RWPE1 (cell line): ENCODE measurements at regions not wholly inside any gene's neighbourhood (a gene's known extent, or its start where the extent isn't known, plus 50 kb on each side); places are given as distances from the start of the nearest gene placed in this dataset.

Experiments
- CTCF ChIA-PET: fragments of 350-600 bp; sonication (Branson Sonifier 250); formaldehyde crosslinking; extraction: SDS; loops from one replicate; lab custom pipeline; 2021; lab: Yijun Ruan, JAX
- POLR2A ChIA-PET: fragments of 400-600 bp; formaldehyde crosslinking; extraction: SDS; loops from one replicate; lab custom pipeline; 2020; ENCODE audit warnings: antibody characterized with exemption; ENCODE audit not compliant: low non-redundant PET; lab: Yijun Ruan, JAX
- DNase-seq: peaks from one replicate; pipeline ENCODE4 v3.0.0; 2012; ENCODE audit warnings: low spot score
- H3K27ac ChIP-seq: fragments of 450-650 bp; 2 replicates; pipeline ENCODE4 v1.5.1; 2017
- TF ChIP-seq, protein P1 (sequence below): fragments of 450-650 bp; conservative IDR thresholded peaks from 2 replicates; pipeline ENCODE4 v1.5.1; 2017; ENCODE audit warnings: low read depth, mild to moderate bottlenecking

DNA sequence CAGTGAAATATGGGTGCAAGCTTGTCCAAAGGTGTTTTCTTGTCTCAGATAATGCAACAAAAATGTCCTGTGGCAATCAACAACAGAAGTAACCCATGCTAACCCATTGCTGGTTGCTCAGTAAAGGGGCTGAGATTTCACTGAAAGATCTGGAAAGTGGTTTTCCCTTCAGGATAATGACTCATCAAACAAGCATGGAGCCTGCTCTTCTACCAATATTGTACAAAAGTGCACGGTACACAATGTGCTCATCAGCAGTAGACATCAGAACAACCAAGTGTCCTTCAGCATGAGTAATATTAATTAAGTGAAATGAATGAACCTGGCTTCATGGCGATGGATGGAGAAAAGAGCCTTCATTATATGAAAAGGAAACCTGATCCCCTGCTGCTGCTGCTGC lies 287.1 kb upstream of the NEBL start:
- DNase-seq: peak; percentile 67
- no peak overlapping the region for H3K27ac ChIP-seq
- TF ChIP-seq, protein P1, sequence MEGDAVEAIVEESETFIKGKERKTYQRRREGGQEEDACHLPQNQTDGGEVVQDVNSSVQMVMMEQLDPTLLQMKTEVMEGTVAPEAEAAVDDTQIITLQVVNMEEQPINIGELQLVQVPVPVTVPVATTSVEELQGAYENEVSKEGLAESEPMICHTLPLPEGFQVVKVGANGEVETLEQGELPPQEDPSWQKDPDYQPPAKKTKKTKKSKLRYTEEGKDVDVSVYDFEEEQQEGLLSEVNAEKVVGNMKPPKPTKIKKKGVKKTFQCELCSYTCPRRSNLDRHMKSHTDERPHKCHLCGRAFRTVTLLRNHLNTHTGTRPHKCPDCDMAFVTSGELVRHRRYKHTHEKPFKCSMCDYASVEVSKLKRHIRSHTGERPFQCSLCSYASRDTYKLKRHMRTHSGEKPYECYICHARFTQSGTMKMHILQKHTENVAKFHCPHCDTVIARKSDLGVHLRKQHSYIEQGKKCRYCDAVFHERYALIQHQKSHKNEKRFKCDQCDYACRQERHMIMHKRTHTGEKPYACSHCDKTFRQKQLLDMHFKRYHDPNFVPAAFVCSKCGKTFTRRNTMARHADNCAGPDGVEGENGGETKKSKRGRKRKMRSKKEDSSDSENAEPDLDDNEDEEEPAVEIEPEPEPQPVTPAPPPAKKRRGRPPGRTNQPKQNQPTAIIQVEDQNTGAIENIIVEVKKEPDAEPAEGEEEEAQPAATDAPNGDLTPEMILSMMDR: no peak
- ChIA-PET CTCF (no interaction called here), POLR2A (no interaction called here)

GRCh38 chr10:21183025-21183424 lies 285.9 kb upstream of the NEBL start:
- TF ChIP-seq, protein P1: no peak
- DNase-seq: no peak
- H3K27ac ChIP-seq: no peak overlapping the region
- ChIA-PET POLR2A (no interaction called here), CTCF (no interaction called here)

GRCh38 chr10:21181451-21181850 lies 284.3 kb upstream of the NEBL start:
- TF ChIP-seq, protein P1: no peak
- ChIA-PET CTCF (no interaction called here), POLR2A (no interaction called here)
- H3K27ac ChIP-seq: no peak overlapping the region
- DNase-seq: no peak

- TF ChIP-seq, protein P1: no peak
- DNase-seq: no peak
- H3K27ac ChIP-seq: no peak overlapping the region
- CTCF ChIA-PET: no interaction called here
- POLR2A ChIA-PET: no interaction called here
Observed at GRCh38 chr10:21180604-21181003, 283.5 kb upstream of the NEBL start.

DNA sequence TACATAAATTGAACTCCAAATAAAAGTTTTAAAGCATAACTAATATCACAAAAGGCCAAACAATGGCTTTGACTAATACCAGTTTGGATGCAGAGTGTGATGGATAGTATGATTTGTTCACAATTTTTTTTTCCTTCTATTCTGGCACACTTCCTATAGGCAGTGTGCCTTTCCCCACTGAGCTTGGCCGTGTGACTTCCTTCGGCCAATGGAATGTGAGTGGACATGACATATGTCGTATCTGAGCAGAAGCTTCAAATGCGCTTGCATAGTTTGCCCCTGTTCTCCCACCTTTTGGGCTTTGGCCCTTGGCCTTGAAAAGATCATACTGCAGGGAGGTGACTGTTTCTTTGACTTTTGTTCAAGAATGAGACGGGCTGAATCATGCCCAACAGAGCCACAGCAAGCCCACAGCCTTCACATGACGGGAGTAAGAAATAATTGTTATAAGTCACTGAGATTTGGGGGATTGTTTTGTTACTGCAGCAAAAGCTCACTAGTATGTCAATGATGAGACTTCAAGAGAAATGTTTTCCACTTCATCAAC lies 279.9 kb upstream of the NEBL start:
- H3K27ac ChIP-seq: no peak overlapping the region
- ChIA-PET CTCF (interaction anchor here (0.6 kb wide), 1 partner anchor 23 kb away, joined by 3 read pairs; no protein-coding TSS in a partner anchor), POLR2A (no interaction called here)
- TF ChIP-seq, protein P1: no peak
- no peak for DNase-seq

GRCh38 chr10:21175797-21176196 lies 278.7 kb upstream of the NEBL start:
- TF ChIP-seq, protein P1: no peak
- DNase-seq: no peak
- ChIA-PET POLR2A (no interaction called here), CTCF (no interaction called here)
- H3K27ac ChIP-seq: no peak overlapping the region
